CD4-positive, CD25-positive, alpha-beta regulatory T cell (primary cell): ENCODE measurements at regions not wholly inside any gene's neighbourhood (a gene's known extent, or its start where the extent isn't known, plus 50 kb on each side); places are given as distances from the start of the nearest gene placed in this dataset.
"Not testable (repeated sequence)": the region's sequence is repeated elsewhere in the genome, so short reads cannot be mapped to it uniquely, and the experiment has no call there.

Experiments
- ATAC-seq, 2 donors: fragments of 150-1000 bp; cut with Tn5 transposase; one replicate each; pipeline ENCODE4 v1.10.0; 2021; ENCODE audit warnings: low read depth in 2 of 2, moderate number of reproducible peaks in 2 of 2, moderate library complexity in 1 of 2
- DNase-seq, 3 donors: peaks; one replicate each; pipeline versions ENCODE4 v3.0.0 to v3.0.0-alpha.2; 2012 to 2022; ENCODE audit warnings: mixed read lengths in 1 of 3
- H3K27ac ChIP-seq: one replicate; pipeline ENCODE4 v1.7.0; 2013; ENCODE audit warnings: mild to moderate bottlenecking, low read length; ENCODE audit not compliant: insufficient read depth, poor library complexity, severe bottlenecking
- H3K27me3 ChIP-seq: one replicate; pipeline ENCODE4 v1.7.0; 2013; ENCODE audit warnings: low read length; ENCODE audit not compliant: control insufficient read depth, insufficient read depth
- H3K36me3 ChIP-seq: one replicate; pipeline ENCODE4 v1.7.0; 2013; ENCODE audit warnings: mild to moderate bottlenecking, low read length, moderate library complexity; ENCODE audit not compliant: control insufficient read depth, insufficient read depth
- H3K4me1 ChIP-seq: 2 replicates; pipeline ENCODE4 v1.7.0; 2013; ENCODE audit warnings: mild to moderate bottlenecking, low read length; ENCODE audit not compliant: insufficient read depth, control insufficient read depth, poor library complexity, severe bottlenecking
- H3K4me3 ChIP-seq: one replicate; pipeline ENCODE4 v1.7.0; 2013; ENCODE audit warnings: low read depth, mild to moderate bottlenecking, low read length, moderate library complexity
- H3K9me3 ChIP-seq, 2 experiments: 1 replicate in 1 of 2; 2 replicates in 1 of 2; pipeline ENCODE4 v1.7.0; 2013; ENCODE audit warnings: low read length in 2 of 2, mild to moderate bottlenecking in 1 of 2, moderate library complexity in 1 of 2; ENCODE audit not compliant: control insufficient read depth in 2 of 2
- H3K27ac Mint-ChIP-seq, 3 donors: one replicate each; pipeline ENCODE4 v1.8.0; 2020 to 2022; ENCODE audit warnings: mild to moderate bottlenecking in 3 of 3, mixed read lengths in 3 of 3, moderate library complexity in 2 of 3
- H3K27me3 Mint-ChIP-seq: one replicate; pipeline ENCODE4 v1.8.0; 2022; ENCODE audit warnings: mild to moderate bottlenecking, mixed read lengths
- H3K36me3 Mint-ChIP-seq: one replicate; pipeline ENCODE4 v1.8.0; 2020; ENCODE audit warnings: mixed read lengths
- H3K4me1 Mint-ChIP-seq, 4 donors: one replicate each; pipeline ENCODE4 v1.8.0; 2020 to 2022; ENCODE audit warnings: mixed read lengths in 4 of 4, mild to moderate bottlenecking in 1 of 4
- H3K4me3 Mint-ChIP-seq, 4 donors: one replicate each; pipeline ENCODE4 v1.8.0; 2020 to 2022; ENCODE audit warnings: mild to moderate bottlenecking in 4 of 4, mixed read lengths in 4 of 4, moderate library complexity in 3 of 4
- H3K9me3 Mint-ChIP-seq, 7 donors: one replicate each; pipeline ENCODE4 v1.8.0; 2020 to 2022; ENCODE audit warnings: mixed read lengths in 7 of 7, mild to moderate bottlenecking in 3 of 7, moderate library complexity in 2 of 7

DNA sequence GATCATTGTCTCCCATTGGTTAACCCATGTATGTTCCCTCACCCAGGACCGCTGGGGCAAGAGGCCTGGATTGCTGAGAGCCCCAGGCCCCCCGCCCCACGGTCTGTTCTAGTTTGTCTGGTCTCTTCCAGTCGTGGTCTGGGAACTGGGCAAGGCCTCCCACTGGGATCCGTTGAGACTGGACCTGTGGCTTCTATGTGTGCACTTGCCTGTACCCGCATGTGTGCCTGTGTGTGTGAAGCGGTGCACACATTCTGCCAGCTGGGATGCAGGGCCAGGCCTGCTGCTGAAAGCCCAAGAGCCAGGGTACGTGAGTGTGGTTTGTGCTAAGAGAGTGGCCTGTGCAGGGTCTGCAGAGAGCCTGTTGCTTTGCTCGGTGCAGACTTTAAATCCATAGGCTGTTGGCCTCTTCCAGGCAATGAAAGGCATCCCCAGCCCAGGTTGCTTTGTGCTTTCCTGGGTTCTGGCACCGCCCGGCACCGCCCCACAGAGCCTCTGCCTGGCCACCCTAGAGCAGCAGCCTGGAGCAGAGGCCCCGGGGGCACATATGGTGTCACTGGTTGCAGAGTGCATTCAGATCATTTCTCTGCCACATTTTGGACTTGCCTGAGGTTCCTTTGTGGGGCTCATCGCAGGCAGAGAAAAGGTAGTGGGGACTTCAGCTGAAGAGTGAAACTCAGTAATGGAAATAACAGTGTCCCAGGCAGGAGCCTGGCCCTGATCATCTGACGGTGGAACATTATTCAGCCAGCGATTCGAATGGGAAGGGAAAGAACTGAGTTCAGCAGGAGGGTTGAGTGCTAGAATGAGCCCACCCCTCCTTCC is 215.5 kb downstream of the GLRX3 start:
- Mint-ChIP-seq H3K9me3 (peaks cover 0 to 4% (median 0%) of the 10 kb centered on the region in 7 donors), H3K36me3 (no peaks in the 10 kb centered on the region), H3K4me1 (no peaks in the 10 kb centered on the region), H3K27me3 (no peaks in the 10 kb centered on the region), H3K4me3 (no peak overlapping the region), H3K27ac (peak overlapping the region in 1 of 3 donors; percentile 5)
- ATAC-seq (no peak), DNase-seq (no peak)
- H3K9me3 ChIP-seq = no peaks in the 10 kb centered on the region
- no peaks in the 10 kb centered on the region for H3K27me3 ChIP-seq
- H3K4me3 ChIP-seq = no peak overlapping the region
- H3K27ac ChIP-seq = no peak overlapping the region
- no peaks in the 10 kb centered on the region for H3K36me3 ChIP-seq
- H3K4me1 ChIP-seq = no peaks in the 10 kb centered on the region

DNA sequence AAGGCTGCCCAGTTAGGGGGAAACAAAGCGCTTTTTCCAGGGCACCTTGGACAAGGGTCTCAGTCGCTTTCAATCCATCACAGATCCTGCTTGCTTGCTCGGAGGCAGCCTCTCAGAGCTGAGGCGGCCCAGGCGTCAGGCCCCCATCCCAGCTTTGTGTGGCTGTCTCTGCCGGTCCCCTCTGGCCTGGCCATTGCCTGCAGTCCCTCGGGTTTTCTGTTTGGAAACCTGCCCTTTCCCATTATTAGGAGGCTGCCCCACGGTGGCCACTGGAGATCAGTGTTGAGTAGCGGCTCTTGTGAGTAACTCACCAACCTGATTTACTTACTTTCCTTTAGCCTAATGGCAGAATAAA is 216.1 kb downstream of the GLRX3 start:
- Histone ChIP-seq H3K4me1 (no peaks in the 10 kb centered on the region), H3K9me3 (no peaks in the 10 kb centered on the region), H3K27me3 (no peaks in the 10 kb centered on the region), H3K27ac (no peak overlapping the region), H3K4me3 (no peak overlapping the region), H3K36me3 (no peaks in the 10 kb centered on the region)
- no peaks in the 10 kb centered on the region for H3K36me3 Mint-ChIP-seq
- no peak overlapping the region for H3K4me3 Mint-ChIP-seq
- H3K27ac Mint-ChIP-seq = no peak overlapping the region
- no peak for DNase-seq
- H3K4me1 Mint-ChIP-seq = no peaks in the 10 kb centered on the region
- H3K27me3 Mint-ChIP-seq = no peaks in the 10 kb centered on the region
- ATAC-seq = no peak
- peaks cover 0 to 4% (median 0%) of the 10 kb centered on the region in 7 donors for H3K9me3 Mint-ChIP-seq

DNA sequence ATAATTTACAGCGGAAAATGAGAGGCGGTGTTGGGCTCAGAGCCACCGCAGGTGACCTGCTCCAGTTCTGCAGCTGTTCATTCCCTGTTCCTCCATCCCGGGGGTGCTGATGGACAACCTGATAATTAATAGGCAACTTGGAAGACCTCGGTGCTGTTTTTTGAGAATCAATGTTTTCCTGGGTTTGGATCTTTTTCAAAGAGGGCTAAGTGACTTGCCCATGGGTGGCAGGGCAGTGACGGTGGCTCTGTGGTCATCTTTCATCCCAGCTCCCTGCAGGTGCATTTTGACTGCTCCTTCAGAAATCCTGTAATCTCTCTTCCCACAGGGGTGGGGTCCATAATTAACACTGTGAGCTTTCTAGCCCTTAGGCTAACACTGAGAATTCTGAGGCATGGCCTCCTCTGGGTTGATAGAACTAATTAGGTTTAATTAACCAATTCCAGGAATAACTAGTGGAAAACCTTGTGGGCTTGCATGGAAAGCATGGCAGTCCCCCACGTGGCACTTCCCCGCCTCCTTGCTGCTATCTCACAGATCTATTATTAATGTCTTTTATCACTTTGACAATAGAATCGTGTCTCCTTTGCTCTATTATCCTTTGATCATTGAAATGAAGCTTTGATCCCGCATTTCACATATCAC is 217.9 kb downstream of the GLRX3 start:
- Mint-ChIP-seq H3K36me3 (no peaks in the 10 kb centered on the region), H3K27ac (no peak overlapping the region), H3K4me1 (no peaks in the 10 kb centered on the region), H3K4me3 (no peak overlapping the region), H3K9me3 (peaks cover 0 to 3% (median 0%) of the 10 kb centered on the region in 7 donors), H3K27me3 (no peaks in the 10 kb centered on the region)
- Histone ChIP-seq H3K27me3 (no peaks in the 10 kb centered on the region), H3K4me3 (no peak overlapping the region), H3K36me3 (no peaks in the 10 kb centered on the region), H3K9me3 (no peaks in the 10 kb centered on the region), H3K4me1 (no peaks in the 10 kb centered on the region), H3K27ac (no peak overlapping the region)
- ATAC-seq (no peak), DNase-seq (no peak)

DNA sequence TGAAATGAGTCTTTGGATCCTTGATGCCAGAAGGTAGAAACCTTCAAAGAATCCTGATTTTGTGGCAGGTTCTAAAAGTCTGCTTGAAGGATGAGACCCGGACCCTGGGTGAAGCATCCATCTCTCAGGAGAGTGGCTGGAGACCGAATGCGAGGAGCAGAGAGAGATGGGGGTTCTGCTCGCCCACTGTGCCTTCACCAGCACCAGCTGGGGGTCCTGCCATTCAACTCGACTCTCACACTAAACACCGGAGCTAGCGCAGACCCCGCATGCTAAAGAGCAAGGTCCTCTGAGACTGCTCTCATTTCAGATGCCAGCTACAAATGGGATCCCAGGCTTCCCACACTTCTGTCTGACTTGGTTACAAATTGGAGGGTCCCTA is 218.4 kb downstream of the GLRX3 start:
- no peaks in the 10 kb centered on the region for H3K9me3 ChIP-seq
- DNase-seq (no peak), ATAC-seq (no peak)
- H3K27ac ChIP-seq = no peak overlapping the region
- H3K4me1 ChIP-seq = no peaks in the 10 kb centered on the region
- no peaks in the 10 kb centered on the region for H3K4me1 Mint-ChIP-seq
- H3K36me3 Mint-ChIP-seq = no peaks in the 10 kb centered on the region
- no peaks in the 10 kb centered on the region for H3K36me3 ChIP-seq
- H3K9me3 Mint-ChIP-seq = peaks cover 0 to 3% (median 0%) of the 10 kb centered on the region in 7 donors
- no peaks in the 10 kb centered on the region for H3K27me3 Mint-ChIP-seq
- H3K27ac Mint-ChIP-seq = no peak overlapping the region
- H3K4me3 ChIP-seq = no peak overlapping the region
- no peak overlapping the region for H3K4me3 Mint-ChIP-seq
- H3K27me3 ChIP-seq = no peaks in the 10 kb centered on the region

DNA sequence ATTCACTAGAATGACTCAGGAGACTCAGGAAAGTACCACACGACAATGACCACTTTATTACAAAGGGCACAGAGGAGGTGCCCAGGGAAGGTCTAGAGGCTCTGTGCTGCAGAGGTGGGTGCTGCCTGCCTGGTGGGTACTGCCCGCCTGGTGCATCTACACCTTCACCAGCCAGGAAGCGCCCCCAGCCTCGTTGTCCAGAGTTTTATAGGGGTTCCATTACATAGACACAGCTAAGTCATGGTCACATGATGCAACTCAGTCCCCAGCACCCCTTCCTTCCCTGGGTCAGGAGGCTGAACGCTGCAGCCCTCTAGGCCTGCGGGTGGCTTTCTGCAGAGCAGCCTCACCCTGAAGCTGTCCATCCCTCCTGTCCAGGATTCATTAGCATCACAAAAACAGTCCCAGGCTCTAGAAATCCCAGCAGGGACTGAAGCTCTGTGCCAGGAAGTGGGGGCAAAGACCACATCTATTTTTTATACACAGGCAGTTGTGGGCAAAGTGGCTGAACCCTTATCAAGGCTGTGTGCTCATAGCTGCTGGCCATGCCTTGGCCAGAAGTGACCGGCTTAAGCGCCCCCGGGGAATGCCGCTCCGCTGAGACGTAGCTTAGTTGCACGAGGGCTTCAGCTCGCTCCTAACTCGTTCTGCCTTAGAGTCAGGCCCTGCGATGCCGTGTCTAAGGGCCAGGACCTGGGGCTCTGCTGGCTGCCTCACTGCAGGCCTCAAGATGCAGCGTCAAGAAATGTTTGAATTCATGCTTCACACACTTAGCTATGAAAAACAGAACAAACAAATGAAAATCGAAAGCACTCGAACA is 219.0 kb downstream of the GLRX3 start:
- Mint-ChIP-seq H3K36me3 (no peaks in the 10 kb centered on the region), H3K9me3 (peaks cover 0 to 2% (median 0%) of the 10 kb centered on the region in 7 donors), H3K4me3 (no peak overlapping the region), H3K4me1 (no peaks in the 10 kb centered on the region), H3K27me3 (no peaks in the 10 kb centered on the region), H3K27ac (peak overlapping the region in 1 of 3 donors; percentile 14)
- no peak for ATAC-seq
- H3K27ac ChIP-seq = no peak overlapping the region
- no peaks in the 10 kb centered on the region for H3K27me3 ChIP-seq
- H3K36me3 ChIP-seq = no peaks in the 10 kb centered on the region
- H3K9me3 ChIP-seq = no peaks in the 10 kb centered on the region
- DNase-seq = no peak
- H3K4me3 ChIP-seq = no peak overlapping the region
- H3K4me1 ChIP-seq = no peaks in the 10 kb centered on the region

DNA sequence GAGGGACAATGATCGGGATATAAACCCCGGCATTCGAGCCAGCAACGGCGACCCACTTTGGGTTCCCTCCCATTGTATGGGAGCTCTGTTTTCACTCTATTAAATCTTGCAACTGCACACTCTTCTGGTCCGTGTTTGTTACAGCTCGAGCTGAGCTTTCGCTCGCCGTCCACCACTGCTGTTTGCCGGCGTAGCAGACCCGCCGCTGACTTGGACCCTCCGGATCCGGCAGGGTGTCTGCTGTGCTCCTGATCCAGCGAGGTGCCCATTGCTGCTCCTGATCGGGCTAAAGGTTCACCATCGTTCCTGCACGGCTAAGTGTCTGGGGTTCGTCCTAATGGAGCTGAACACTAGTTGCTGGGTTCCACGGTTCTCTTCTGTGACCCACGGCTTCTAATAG is 220.2 kb downstream of the GLRX3 start:
- H3K27ac ChIP-seq, H3K27me3 ChIP-seq, H3K27me3 Mint-ChIP-seq, H3K4me1 ChIP-seq, H3K4me3 ChIP-seq, DNase-seq, H3K4me1 Mint-ChIP-seq, H3K27ac Mint-ChIP-seq, ATAC-seq, H3K36me3 Mint-ChIP-seq, H3K9me3 Mint-ChIP-seq, H3K4me3 Mint-ChIP-seq, H3K9me3 ChIP-seq, H3K36me3 ChIP-seq: not testable (repeated sequence)

DNA sequence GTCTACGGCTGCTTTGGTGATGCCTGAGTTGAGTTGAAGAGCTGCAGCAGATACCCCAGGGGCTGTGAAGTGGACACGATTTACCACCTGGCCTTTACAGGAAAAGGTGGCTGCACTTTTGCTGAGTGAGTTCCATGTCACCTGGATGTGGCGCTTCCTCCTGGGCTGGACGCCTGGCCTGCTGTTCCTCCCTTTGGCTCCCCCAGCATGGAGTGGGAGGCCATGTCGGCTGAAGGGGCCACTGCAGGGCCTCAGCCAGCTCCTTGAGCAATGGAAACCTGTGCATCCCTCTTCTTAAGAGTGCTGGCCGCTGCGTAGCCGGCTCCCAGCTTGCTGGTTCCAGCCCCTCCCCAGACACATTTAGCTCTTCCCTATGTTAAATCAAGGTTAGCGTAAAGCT is 221.0 kb downstream of the GLRX3 start:
- H3K36me3 ChIP-seq = no peaks in the 10 kb centered on the region
- no peak overlapping the region for H3K27ac ChIP-seq
- no peaks in the 10 kb centered on the region for H3K27me3 ChIP-seq
- H3K4me1 ChIP-seq = no peaks in the 10 kb centered on the region
- Mint-ChIP-seq H3K27ac (no peak overlapping the region), H3K9me3 (peaks cover 0 to 2% (median 0%) of the 10 kb centered on the region in 7 donors), H3K4me3 (no peak overlapping the region), H3K27me3 (peaks cover 5% of the 10 kb centered on the region), H3K36me3 (no peaks in the 10 kb centered on the region), H3K4me1 (no peaks in the 10 kb centered on the region)
- no peaks in the 10 kb centered on the region for H3K9me3 ChIP-seq
- no peak overlapping the region for H3K4me3 ChIP-seq
- no peak for DNase-seq
- no peak for ATAC-seq
